Activated CD4-positive, alpha-beta T cell treated with anti-CD3 and anti-CD28 coated beads for 36 hours (primary cell): ENCODE measurements at regions not wholly inside any gene's neighbourhood (a gene's known extent, or its start where the extent isn't known, plus 50 kb on each side); places are given as distances from the start of the nearest gene placed in this dataset.

ENCODE experiments used
- ATAC-seq: fragments of 200-7000 bp; cut with Tn5 transposase; one replicate; pipeline ENCODE4 v1.10.0; 2021; ENCODE audit warnings: mild to moderate bottlenecking, moderate library complexity
- CTCF ChIA-PET: fragments of 350-600 bp; sonication (Branson Sonifier 250); formaldehyde crosslinking; loops from one replicate; lab custom pipeline; 2021; ENCODE audit warnings: antibody characterized with exemption; lab: Charles Lee
- POLR2A ChIA-PET: fragments of 350-600 bp; sonication (Branson Sonifier 250); formaldehyde crosslinking; loops from one replicate; lab custom pipeline; 2021; ENCODE audit warnings: antibody characterized with exemption, inconsistent platforms; lab: Charles Lee
- DNase-seq: peaks from one replicate; pipeline ENCODE4 v3.0.0-alpha.2; 2020
- H3K27ac Mint-ChIP-seq: one replicate; pipeline ENCODE4 v1.8.0; 2021; ENCODE audit warnings: mixed read lengths
- H3K27me3 Mint-ChIP-seq: one replicate; pipeline ENCODE4 v1.8.0; 2021; ENCODE audit warnings: mixed read lengths
- H3K36me3 Mint-ChIP-seq: one replicate; pipeline ENCODE4 v1.8.0; 2021; ENCODE audit warnings: low read depth, mixed read lengths
- H3K4me1 Mint-ChIP-seq: one replicate; pipeline ENCODE4 v1.8.0; 2021; ENCODE audit warnings: mixed read lengths
- H3K4me3 Mint-ChIP-seq: one replicate; pipeline ENCODE4 v1.8.0; 2021; ENCODE audit warnings: mild to moderate bottlenecking, moderate library complexity, mixed read lengths
- H3K9me3 Mint-ChIP-seq: one replicate; pipeline ENCODE4 v1.8.0; 2021; ENCODE audit warnings: low read depth, mixed read lengths
- intact Hi-C, 2 experiments: fragments of 100-400 bp; cut with DNase I in 1 of 2; cut with micrococcal nuclease in 1 of 2; formaldehyde crosslinking; loops; one replicate each; pipeline versions ENCODE4 v1.14.2 to v1.15.1; 2022 to 2024; cut with DNase I, micrococcal nuclease

DNA sequence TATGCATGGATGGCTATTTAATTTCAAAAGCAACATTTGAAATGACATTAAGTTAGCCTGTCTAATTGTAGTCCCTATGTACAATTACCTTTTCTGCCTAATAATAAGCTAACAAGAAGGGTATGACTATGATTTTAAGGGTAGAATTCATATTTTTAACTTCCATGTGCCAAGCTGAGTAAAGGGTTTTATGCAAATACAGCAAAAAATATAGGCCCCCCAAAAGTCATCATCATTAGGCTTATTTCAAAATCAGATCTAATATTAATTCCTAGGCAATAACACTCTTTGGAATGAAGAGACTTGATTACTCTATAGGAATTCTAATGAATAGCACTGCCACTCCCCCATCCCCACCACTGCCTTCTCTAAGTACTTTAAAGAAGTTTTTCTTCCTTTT, 155.9 kb upstream of the DYNLRB2 start:
- no peak overlapping the region for H3K4me3 Mint-ChIP-seq
- POLR2A ChIA-PET: no interaction called here
- H3K9me3 Mint-ChIP-seq: no peaks in the 10 kb centered on the region

GRCh38 chr16:80380514-80380913, 160.3 kb upstream of the DYNLRB2 start:
- intact Hi-C loops: no loop called here
- Mint-ChIP-seq H3K27me3 (peaks cover 14% of the 10 kb centered on the region), H3K9me3 (no peaks in the 10 kb centered on the region), H3K27ac (no peak overlapping the region), H3K4me1 (no peaks in the 10 kb centered on the region), H3K4me3 (no peak overlapping the region), H3K36me3 (no peaks in the 10 kb centered on the region)
- no peak for DNase-seq
- no peak for ATAC-seq
- ChIA-PET CTCF (no interaction called here), POLR2A (no interaction called here)

More for the DNA sequence above, 155.9 kb upstream of the DYNLRB2 start:
- Mint-ChIP-seq H3K4me1 (no peaks in the 10 kb centered on the region), H3K27me3 (peaks cover 13% of the 10 kb centered on the region), H3K36me3 (no peaks in the 10 kb centered on the region), H3K27ac (no peak overlapping the region)
- DNase-seq (no peak), ATAC-seq (no peak)
- CTCF ChIA-PET: interaction anchor here (0.6 to 0.8 kb wide), 2 partner anchors 27 to 96 kb away, joined by 3 read pairs; no protein-coding TSS in a partner anchor
- intact Hi-C loops: no loop called here

- peaks cover 9% of the 10 kb centered on the region for H3K27me3 Mint-ChIP-seq
- POLR2A ChIA-PET: interaction anchor here (0.6 kb wide), 1 partner anchor 299 kb away, joined by 5 read pairs; no protein-coding TSS in a partner anchor
- no peak overlapping the region for H3K4me3 Mint-ChIP-seq
- no peak overlapping the region for H3K27ac Mint-ChIP-seq
- ATAC-seq (no peak), DNase-seq (no peak)
- intact Hi-C loops: no loop called here
- CTCF ChIA-PET: no interaction called here
- peaks cover 3% of the 10 kb centered on the region for H3K9me3 Mint-ChIP-seq
- no peaks in the 10 kb centered on the region for H3K36me3 Mint-ChIP-seq
- H3K4me1 Mint-ChIP-seq: no peaks in the 10 kb centered on the region
These were observed 163.5 kb upstream of the DYNLRB2 start for GRCh38 chr16:80377096-80377956.

GRCh38 chr16:80375973-80376372, 164.8 kb upstream of the DYNLRB2 start:
- H3K4me1 Mint-ChIP-seq: no peaks in the 10 kb centered on the region
- CTCF ChIA-PET: interaction anchor here (0.6 kb wide), 1 partner anchor 381 kb away, joined by 4 read pairs; no protein-coding TSS in a partner anchor
- ATAC-seq (no peak), DNase-seq (no peak)
- H3K9me3 Mint-ChIP-seq: peaks cover 3% of the 10 kb centered on the region
- H3K27ac Mint-ChIP-seq: no peak overlapping the region
- H3K36me3 Mint-ChIP-seq: no peaks in the 10 kb centered on the region
- no peak overlapping the region for H3K4me3 Mint-ChIP-seq
- H3K27me3 Mint-ChIP-seq: peaks cover 7% of the 10 kb centered on the region
- POLR2A ChIA-PET: no interaction called here
- intact Hi-C loops: no loop called here

DNA sequence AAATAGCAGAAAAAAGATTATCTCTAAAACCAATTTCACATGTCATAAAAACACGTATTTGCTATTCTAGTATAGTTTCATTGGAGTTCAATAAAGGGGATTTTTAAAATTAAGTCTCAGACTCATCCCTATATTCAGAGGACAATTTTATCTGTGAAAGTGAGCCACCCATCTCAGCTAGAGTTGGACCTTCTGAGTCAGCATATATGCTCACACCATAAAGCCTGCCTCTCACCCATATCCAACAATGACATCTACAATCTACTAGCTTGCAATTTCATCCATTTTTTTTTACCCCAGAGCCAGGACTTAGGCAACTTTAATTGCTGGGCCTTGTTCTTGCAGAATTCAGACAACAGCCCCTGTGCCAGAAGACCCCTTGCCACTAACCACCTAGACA, 165.3 kb upstream of the DYNLRB2 start:
- Mint-ChIP-seq H3K36me3 (no peaks in the 10 kb centered on the region), H3K27ac (no peak overlapping the region), H3K9me3 (peaks cover 3% of the 10 kb centered on the region), H3K4me3 (no peak overlapping the region), H3K27me3 (peaks cover 7% of the 10 kb centered on the region), H3K4me1 (no peaks in the 10 kb centered on the region)
- no peak for ATAC-seq
- intact Hi-C loops: no loop called here
- ChIA-PET CTCF (no interaction called here), POLR2A (no interaction called here)
- DNase-seq: no peak

- H3K27me3 Mint-ChIP-seq: no peaks in the 10 kb centered on the region
- ChIA-PET POLR2A (interaction anchor here (0.6 kb wide), 1 partner anchor 521 kb away, joined by 9 read pairs; no protein-coding TSS in a partner anchor), CTCF (interaction anchor here (0.6 to 1.3 kb wide), 5 partner anchors 21 to 882 kb away, joined by 3 to 4 read pairs (median 3); no protein-coding TSS in a partner anchor)
- H3K9me3 Mint-ChIP-seq: peaks cover 3% of the 10 kb centered on the region
- no peaks in the 10 kb centered on the region for H3K36me3 Mint-ChIP-seq
- no peak overlapping the region for H3K4me3 Mint-ChIP-seq
- no peak for ATAC-seq
- no peak overlapping the region for H3K27ac Mint-ChIP-seq
- intact Hi-C loops: no loop called here
- no peak for DNase-seq
- H3K4me1 Mint-ChIP-seq: no peaks in the 10 kb centered on the region
These were observed 168.5 kb upstream of the DYNLRB2 start for GRCh38 chr16:80372341-80372740.

GRCh38 chr16:80369138-80369958, 171.4 kb upstream of the DYNLRB2 start:
- Mint-ChIP-seq H3K27me3 (no peaks in the 10 kb centered on the region), H3K4me1 (no peaks in the 10 kb centered on the region), H3K27ac (no peak overlapping the region), H3K36me3 (no peaks in the 10 kb centered on the region), H3K9me3 (peaks cover 3% of the 10 kb centered on the region), H3K4me3 (no peak overlapping the region)
- intact Hi-C loops: no loop called here
- CTCF ChIA-PET: no interaction called here
- ATAC-seq: no peak
- DNase-seq: peak; percentile 16
- POLR2A ChIA-PET: no interaction called here

- no peaks in the 10 kb centered on the region for H3K36me3 Mint-ChIP-seq
- DNase-seq (no peak), ATAC-seq (no peak)
- CTCF ChIA-PET: interaction anchor here (0.7 to 0.9 kb wide), 2 partner anchors 25 to 543 kb away, joined by 3 to 5 read pairs; no protein-coding TSS in a partner anchor
- POLR2A ChIA-PET: no interaction called here
- H3K27me3 Mint-ChIP-seq: no peaks in the 10 kb centered on the region
- no peaks in the 10 kb centered on the region for H3K9me3 Mint-ChIP-seq
- H3K4me1 Mint-ChIP-seq: no peaks in the 10 kb centered on the region
- H3K27ac Mint-ChIP-seq: no peak overlapping the region
- intact Hi-C loops: no loop called here
- no peak overlapping the region for H3K4me3 Mint-ChIP-seq
These were observed 173.6 kb upstream of the DYNLRB2 start for GRCh38 chr16:80367037-80367658.

DNA sequence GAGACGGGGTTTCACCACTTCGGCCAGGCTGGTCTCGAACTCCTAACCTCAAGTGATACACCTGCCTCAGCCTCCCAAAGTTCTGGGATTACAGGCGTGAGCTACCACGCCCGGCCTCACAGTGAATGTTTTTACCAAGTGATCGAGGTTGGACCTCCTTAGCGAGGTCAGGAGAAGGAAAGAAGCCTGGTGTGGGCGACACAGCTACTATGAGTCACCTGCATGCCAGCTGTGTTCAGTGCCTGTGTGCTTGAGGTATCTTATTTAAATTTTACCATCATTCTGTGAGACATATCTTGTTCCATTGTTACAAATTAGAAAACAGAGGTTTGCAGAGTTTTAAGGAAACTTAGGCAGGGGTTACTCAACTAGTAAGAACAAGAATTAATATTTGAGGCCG, 174.8 kb upstream of the DYNLRB2 start:
- no peak overlapping the region for H3K4me3 Mint-ChIP-seq
- H3K27ac Mint-ChIP-seq: no peak overlapping the region
- intact Hi-C loops: no loop called here
- no peak for DNase-seq
- peaks cover 8% of the 10 kb centered on the region for H3K27me3 Mint-ChIP-seq
- CTCF ChIA-PET: no interaction called here
- ATAC-seq: no peak
- H3K4me1 Mint-ChIP-seq: no peaks in the 10 kb centered on the region
- POLR2A ChIA-PET: no interaction called here
- H3K36me3 Mint-ChIP-seq: no peaks in the 10 kb centered on the region
- H3K9me3 Mint-ChIP-seq: no peaks in the 10 kb centered on the region

GRCh38 chr16:80362816-80363215, 178.0 kb upstream of the DYNLRB2 start:
- Mint-ChIP-seq H3K27me3 (peaks cover 9% of the 10 kb centered on the region), H3K36me3 (no peaks in the 10 kb centered on the region), H3K27ac (no peak overlapping the region), H3K4me1 (no peaks in the 10 kb centered on the region), H3K4me3 (no peak overlapping the region), H3K9me3 (no peaks in the 10 kb centered on the region)
- POLR2A ChIA-PET: no interaction called here
- ATAC-seq (no peak), DNase-seq (no peak)
- CTCF ChIA-PET: interaction anchor here (0.8 kb wide), 1 partner anchor 104 kb away, joined by 3 read pairs; no protein-coding TSS in a partner anchor
- intact Hi-C loops: no loop called here

- Mint-ChIP-seq H3K9me3 (no peaks in the 10 kb centered on the region), H3K27ac (no peak overlapping the region), H3K27me3 (peaks cover 10% of the 10 kb centered on the region), H3K4me1 (no peaks in the 10 kb centered on the region), H3K4me3 (no peak overlapping the region), H3K36me3 (no peaks in the 10 kb centered on the region)
- intact Hi-C loops: no loop called here
- ATAC-seq (no peak), DNase-seq (no peak)
- POLR2A ChIA-PET: no interaction called here
- CTCF ChIA-PET: no interaction called here
These were observed 184.4 kb upstream of the DYNLRB2 start for GRCh38 chr16:80356365-80356764.
